RWPE2 (cell line): ENCODE measurements at regions not wholly inside any gene's neighbourhood (a gene's known extent, or its start where the extent isn't known, plus 50 kb on each side); places are given as distances from the start of the nearest gene placed in this dataset.

ENCODE experiments used
- ATAC-seq: fragments of 200-7000 bp; cut with Tn5 transposase; 3 replicates; pipeline ENCODE4 v1.9.1; 2021; ENCODE audit warnings: low read depth
- DNase-seq: peaks from one replicate; pipeline ENCODE4 v3.0.0-alpha.2; 2020; ENCODE audit warnings: low spot score
- H3K27ac ChIP-seq: fragments of 450-650 bp; 2 replicates; pipeline ENCODE4 v1.5.1; 2017; ENCODE audit warnings: mild to moderate bottlenecking; ENCODE audit not compliant: poor library complexity, severe bottlenecking
- H3K27me3 ChIP-seq: fragments of 250-450 bp; sonication (Bioruptor Pico); 2 replicates; pipeline ENCODE4 v1.5.1; 2021; ENCODE audit warnings: mild to moderate bottlenecking, moderate library complexity; ENCODE audit not compliant: insufficient read depth, poor library complexity, severe bottlenecking
- H3K36me3 ChIP-seq: fragments of 250-450 bp; sonication (Bioruptor Pico); 2 replicates; pipeline ENCODE4 v1.5.1; 2020; ENCODE audit warnings: low read depth, mild to moderate bottlenecking, moderate library complexity
- H3K4me1 ChIP-seq: fragments of 250-450 bp; sonication (Bioruptor Pico); 2 replicates; pipeline ENCODE4 v1.5.1; 2021; ENCODE audit warnings: mild to moderate bottlenecking, moderate library complexity; ENCODE audit not compliant: insufficient read depth, poor library complexity, severe bottlenecking
- H3K4me3 ChIP-seq: fragments of 250-450 bp; sonication (Bioruptor Pico); 2 replicates; pipeline ENCODE4 v1.5.1; 2021; ENCODE audit warnings: mild to moderate bottlenecking, moderate library complexity; ENCODE audit not compliant: severe bottlenecking
- H3K9me3 ChIP-seq: fragments of 250-450 bp; sonication (Bioruptor Pico); 2 replicates; pipeline ENCODE4 v1.5.1; 2021; ENCODE audit warnings: mild to moderate bottlenecking, moderate library complexity; ENCODE audit not compliant: severe bottlenecking
- CTCF ChIP-seq: fragments of 450-650 bp; IDR thresholded peaks from one replicate; pipeline ENCODE4 v1.5.1; 2017; ENCODE audit warnings: mild to moderate bottlenecking, moderate library complexity; ENCODE audit not compliant: poor library complexity, severe bottlenecking

- no peak for TF ChIP-seq CTCF
- Histone ChIP-seq H3K9me3 (no peaks in the 10 kb centered on the region), H3K27ac (no peak overlapping the region), H3K36me3 (no peaks in the 10 kb centered on the region), H3K4me1 (no peaks in the 10 kb centered on the region), H3K27me3 (no peaks in the 10 kb centered on the region), H3K4me3 (no peak overlapping the region)
- DNase-seq, result no peak
- no peak for ATAC-seq
Measured at GRCh38 chr4:159021597-159022385, 81.1 kb upstream of the RAPGEF2 start.

GRCh38 chr4:159023741-159024140, 79.1 kb upstream of the RAPGEF2 start:
- Histone ChIP-seq H3K27ac (no peak overlapping the region), H3K9me3 (no peaks in the 10 kb centered on the region), H3K27me3 (no peaks in the 10 kb centered on the region), H3K36me3 (no peaks in the 10 kb centered on the region), H3K4me3 (no peak overlapping the region), H3K4me1 (no peaks in the 10 kb centered on the region)
- no peak for DNase-seq
- no peak for TF ChIP-seq CTCF
- no peak for ATAC-seq

- Histone ChIP-seq H3K4me1 (no peaks in the 10 kb centered on the region), H3K36me3 (no peaks in the 10 kb centered on the region), H3K4me3 (no peak overlapping the region), H3K27me3 (no peaks in the 10 kb centered on the region), H3K27ac (no peak overlapping the region), H3K9me3 (no peaks in the 10 kb centered on the region)
- DNase-seq (no peak), ATAC-seq (no peak)
- TF ChIP-seq CTCF, result no peak
Measured at GRCh38 chr4:159024266-159024665, 78.6 kb upstream of the RAPGEF2 start.

- Histone ChIP-seq H3K36me3 (no peaks in the 10 kb centered on the region), H3K4me1 (no peaks in the 10 kb centered on the region), H3K27me3 (no peaks in the 10 kb centered on the region), H3K27ac (no peak overlapping the region), H3K4me3 (no peak overlapping the region), H3K9me3 (no peaks in the 10 kb centered on the region)
- no peak for DNase-seq
- no peak for ATAC-seq
- no peak for TF ChIP-seq CTCF
Measured at GRCh38 chr4:159024828-159025227, 78.1 kb upstream of the RAPGEF2 start.

- no peak overlapping the region for H3K4me3 ChIP-seq
- no peak for ATAC-seq
- no peaks in the 10 kb centered on the region for H3K36me3 ChIP-seq
- no peaks in the 10 kb centered on the region for H3K27me3 ChIP-seq
- H3K27ac ChIP-seq, result no peak overlapping the region
- DNase-seq, result no peak
- H3K4me1 ChIP-seq, result no peaks in the 10 kb centered on the region
- no peak for TF ChIP-seq CTCF
- no peaks in the 10 kb centered on the region for H3K9me3 ChIP-seq
Measured at GRCh38 chr4:159026329-159026728, 76.5 kb upstream of the RAPGEF2 start.
